ENCODE measurements at regions not wholly inside any gene's neighbourhood (a gene's known extent, or its start where the extent isn't known, plus 50 kb on each side); places are given as distances from the start of the nearest gene placed in this dataset.

GRCh38 chr9:80125731-80126264 lies 554.0 kb downstream of the TLE4 start:
- WGBS, 2 donors, result 62 to 68% methylated on average over 3 of the region's 3 CpGs
- no peak for TF ChIP-seq POLR2A (IDR thresholded peaks at IDR 0.05)
- TF ChIP-seq CTCF (IDR thresholded peaks at IDR 0.05), result no peak
- Histone ChIP-seq H3K27me3 (no peaks in the 10 kb centered on the region), H3K36me3 (replicated peaks in 1 of 2; ENCODE audit: insufficient read depth in 1 of 2, low read depth in 2 of 2) (no peaks in the 10 kb centered on the region), H3K27ac (no peak overlapping the region), H3K4me1 (no peaks in the 10 kb centered on the region), H3K9me3 (no peaks in the 10 kb centered on the region), H3K4me3 (no peak overlapping the region)
- DNase-seq (no peak), ATAC-seq (no peak)
- intact Hi-C loops (cut with DNase I), result no loop called here

DNA sequence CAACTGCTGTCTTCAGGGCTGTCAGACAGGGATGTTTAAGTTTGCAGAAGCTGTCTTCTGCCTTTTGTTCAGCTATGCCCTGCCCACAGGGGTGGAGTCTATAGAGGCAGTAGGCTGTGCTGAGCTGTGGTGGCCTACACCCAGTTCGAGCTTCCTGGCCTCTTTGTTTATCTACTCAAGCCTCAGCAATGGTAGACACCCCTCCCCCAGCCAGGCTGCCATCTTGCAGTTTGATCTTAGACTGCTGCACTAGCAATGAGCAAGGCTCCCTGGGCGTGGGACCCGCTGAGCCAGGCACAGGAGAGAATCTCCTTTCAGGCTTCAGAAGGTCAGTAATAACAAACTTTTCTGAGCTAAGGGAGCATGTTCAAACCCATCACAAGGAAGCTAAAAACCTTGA lies 545.3 kb downstream of the TLE4 start:
- no peak overlapping the region for H3K4me3 ChIP-seq
- WGBS, 2 donors, result 43 to 64% methylated on average over 3 of the region's 3 CpGs
- no peaks in the 10 kb centered on the region for H3K36me3 ChIP-seq (replicated peaks in 1 of 2; ENCODE audit: insufficient read depth in 1 of 2, low read depth in 2 of 2)
- no peak for ATAC-seq
- no peak for TF ChIP-seq POLR2A (IDR thresholded peaks at IDR 0.05)
- no peak for TF ChIP-seq CTCF (IDR thresholded peaks at IDR 0.05)
- no peak for DNase-seq
- H3K27me3 ChIP-seq, result no peaks in the 10 kb centered on the region
- no peaks in the 10 kb centered on the region for H3K9me3 ChIP-seq
- H3K4me1 ChIP-seq, result no peaks in the 10 kb centered on the region
- intact Hi-C loops (cut with DNase I), result no loop called here
- H3K27ac ChIP-seq, result no peak overlapping the region

- DNase-seq, result no peak
- WGBS, 2 donors, result 58 to 69% methylated on average over 2 of the region's 2 CpGs
- intact Hi-C loops (cut with DNase I), result no loop called here
Observed at GRCh38 chr9:80114241-80114640, 542.5 kb downstream of the TLE4 start.

GRCh38 chr9:80107931-80108660 lies 536.3 kb downstream of the TLE4 start:
- no peak overlapping the region for H3K4me3 ChIP-seq
- H3K27me3 ChIP-seq, result no peaks in the 10 kb centered on the region
- TF ChIP-seq POLR2A (IDR thresholded peaks at IDR 0.05) (no peak), CTCF (IDR thresholded peaks at IDR 0.05) (no peak)
- H3K4me1 ChIP-seq, result no peaks in the 10 kb centered on the region
- DNase-seq, result no peak
- H3K27ac ChIP-seq, result no peak overlapping the region
- no peaks in the 10 kb centered on the region for H3K9me3 ChIP-seq
- 42 to 57% methylated on average over 3 of the region's 3 CpGs for WGBS, 2 donors
- ATAC-seq, result no peak
- H3K36me3 ChIP-seq (replicated peaks in 1 of 2; ENCODE audit: insufficient read depth in 1 of 2, low read depth in 2 of 2), result no peaks in the 10 kb centered on the region
- intact Hi-C loops (cut with DNase I), result no loop called here

More at GRCh38 chr9:80114241-80114640, 542.5 kb downstream of the TLE4 start:
- H3K9me3 ChIP-seq, result no peaks in the 10 kb centered on the region
- TF ChIP-seq CTCF (IDR thresholded peaks at IDR 0.05) (no peak), POLR2A (IDR thresholded peaks at IDR 0.05) (no peak)
- H3K4me1 ChIP-seq, result no peaks in the 10 kb centered on the region
- no peak overlapping the region for H3K27ac ChIP-seq
- ATAC-seq, result no peak
- H3K4me3 ChIP-seq, result no peak overlapping the region
- H3K36me3 ChIP-seq (replicated peaks in 1 of 2; ENCODE audit: insufficient read depth in 1 of 2, low read depth in 2 of 2), result no peaks in the 10 kb centered on the region
- no peaks in the 10 kb centered on the region for H3K27me3 ChIP-seq

GRCh38 chr9:80097476-80097875 lies 525.7 kb downstream of the TLE4 start:
- no peaks in the 10 kb centered on the region for H3K27me3 ChIP-seq
- TF ChIP-seq POLR2A (IDR thresholded peaks at IDR 0.05) (no peak), CTCF (IDR thresholded peaks at IDR 0.05) (no peak)
- intact Hi-C loops (cut with DNase I), result no loop called here
- no peak for ATAC-seq
- H3K36me3 ChIP-seq (replicated peaks in 1 of 2; ENCODE audit: insufficient read depth in 1 of 2, low read depth in 2 of 2), result no peaks in the 10 kb centered on the region
- H3K4me3 ChIP-seq, result no peak overlapping the region
- no peak for DNase-seq
- 42 to 55% methylated on average over 4 of the region's 4 CpGs for WGBS, 2 donors
- H3K4me1 ChIP-seq, result no peaks in the 10 kb centered on the region
- H3K9me3 ChIP-seq, result no peaks in the 10 kb centered on the region
- no peak overlapping the region for H3K27ac ChIP-seq

Measured in body of pancreas (tissue), 4 donors.